Spleen (tissue), 7 donors: ENCODE measurements at regions not wholly inside any gene's neighbourhood (a gene's known extent, or its start where the extent isn't known, plus 50 kb on each side); places are given as distances from the start of the nearest gene placed in this dataset.

Experiments used
- POLR2A ChIP-seq, 3 donors: fragments of 450-650 bp; IDR thresholded peaks; one replicate each; pipeline ENCODE4 v1.5.1; 2017; ENCODE audit warnings: antibody characterized with exemption in 3 of 3, mild to moderate bottlenecking in 1 of 3
- POLR2AphosphoS5 ChIP-seq, 3 donors: sonication (generic); formaldehyde crosslinking; IDR thresholded peaks; one replicate each; pipeline ENCODE4 v1.5.1; 2017; ENCODE audit warnings: antibody characterized with exemption in 3 of 3
- TF ChIP-seq, protein P1 (sequence below), 11 experiments: fragments of 200-600 bp in 7 of 11; fragments of 450-650 bp in 4 of 11; sonication (generic) in 4 of 11; IDR thresholded peaks in 8 of 11; conservative IDR thresholded peaks in 3 of 11; 1 replicate in 7 of 11; 2 replicates in 4 of 11; pipeline versions ENCODE4 v1.4.0 to v1.8.0; 2016 to 2021; ENCODE audit warnings: antibody characterized with exemption in 11 of 11, inconsistent platforms in 4 of 11, mild to moderate bottlenecking in 1 of 11
- donor health status: DM: no; HTN: no; CAD: no; lungs with moderate emphysema.
- donor health status: DM: no; HTN: no; CAD: no.
- donor health status: DM: no; HTN: no; CAD: no.

DNA sequence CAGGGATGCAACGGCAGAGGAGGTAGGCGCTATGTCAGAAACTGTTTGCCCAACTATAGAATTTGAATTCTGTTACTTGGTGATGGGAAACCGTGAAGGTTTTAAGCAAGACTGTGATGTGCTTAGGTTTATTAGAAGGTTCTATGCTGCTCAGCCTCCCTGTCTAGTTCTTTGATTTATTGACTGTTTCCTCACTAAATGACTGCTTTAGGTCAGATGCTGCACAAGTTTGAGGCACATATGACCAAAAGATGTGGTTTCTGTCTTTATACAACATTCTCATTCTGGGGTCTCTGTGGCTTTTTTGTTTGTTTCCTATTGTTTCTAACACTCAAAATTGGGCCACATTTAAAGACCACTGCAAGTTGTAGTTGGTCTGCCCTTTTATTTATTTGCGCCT is 323.0 kb upstream of the OBI1 start:
- TF ChIP-seq, protein P1, sequence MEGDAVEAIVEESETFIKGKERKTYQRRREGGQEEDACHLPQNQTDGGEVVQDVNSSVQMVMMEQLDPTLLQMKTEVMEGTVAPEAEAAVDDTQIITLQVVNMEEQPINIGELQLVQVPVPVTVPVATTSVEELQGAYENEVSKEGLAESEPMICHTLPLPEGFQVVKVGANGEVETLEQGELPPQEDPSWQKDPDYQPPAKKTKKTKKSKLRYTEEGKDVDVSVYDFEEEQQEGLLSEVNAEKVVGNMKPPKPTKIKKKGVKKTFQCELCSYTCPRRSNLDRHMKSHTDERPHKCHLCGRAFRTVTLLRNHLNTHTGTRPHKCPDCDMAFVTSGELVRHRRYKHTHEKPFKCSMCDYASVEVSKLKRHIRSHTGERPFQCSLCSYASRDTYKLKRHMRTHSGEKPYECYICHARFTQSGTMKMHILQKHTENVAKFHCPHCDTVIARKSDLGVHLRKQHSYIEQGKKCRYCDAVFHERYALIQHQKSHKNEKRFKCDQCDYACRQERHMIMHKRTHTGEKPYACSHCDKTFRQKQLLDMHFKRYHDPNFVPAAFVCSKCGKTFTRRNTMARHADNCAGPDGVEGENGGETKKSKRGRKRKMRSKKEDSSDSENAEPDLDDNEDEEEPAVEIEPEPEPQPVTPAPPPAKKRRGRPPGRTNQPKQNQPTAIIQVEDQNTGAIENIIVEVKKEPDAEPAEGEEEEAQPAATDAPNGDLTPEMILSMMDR (IDR thresholded peaks at IDR 0.05 in 8 of 11, conservative IDR thresholded peaks at IDR 0.05 in 3 of 11): no peak
- TF ChIP-seq POLR2A (IDR thresholded peaks at IDR 0.05): no peak
- no peak for TF ChIP-seq POLR2AphosphoS5 (IDR thresholded peaks at IDR 0.05)
